IMR-90 (cell line): ENCODE measurements at regions not wholly inside any gene's neighbourhood (a gene's known extent, or its start where the extent isn't known, plus 50 kb on each side); places are given as distances from the start of the nearest gene placed in this dataset.

Experiments
- ATAC-seq: fragments of 200-7000 bp; cut with Tn5 transposase; 2 replicates; pipeline ENCODE4 v1.9.1; 2020; ENCODE audit warnings: low read depth, mild to moderate bottlenecking, moderate library complexity
- BruUV-seq: library from RNA; stranded (reverse); fragments of 400-500 nt; replicated peaks from 2 replicates; lab custom pipeline; 2021; lab: Mats Ljungman, UMichigan
- CTCF ChIA-PET: fragments of 300-600 bp; formaldehyde crosslinking; extraction: SDS; loops from one replicate; lab custom pipeline; 2021; ENCODE audit warnings: antibody characterized with exemption; lab: Yijun Ruan, JAX
- POLR2A ChIA-PET: fragments of 300-600 bp; sonication (Branson Sonifier 250); formaldehyde crosslinking; loops from one replicate; lab custom pipeline; 2022; ENCODE audit warnings: antibody characterized with exemption; ENCODE audit not compliant: unreplicated experiment; lab: Charles Lee
- DNase-seq: peaks from one replicate; pipeline ENCODE4 v3.0.0; 2013
- H2AFZ ChIP-seq: replicated peaks from 2 replicates; pipeline ENCODE3; 2013; ENCODE audit warnings: low read length, mild to moderate bottlenecking; ENCODE audit not compliant: poor library complexity
- H2AK5ac ChIP-seq: 2 replicates; pipeline ENCODE4 v1.6.1; 2013; ENCODE audit warnings: low read depth, low read length, inconsistent platforms
- H2AK9ac ChIP-seq: replicated peaks from 2 replicates; pipeline ENCODE3; 2013; ENCODE audit warnings: mild to moderate bottlenecking, low read depth, low read length, moderate library complexity; ENCODE audit not compliant: poor library complexity
- H2BK120ac ChIP-seq: 2 replicates; pipeline ENCODE4 v1.6.1; 2013; ENCODE audit warnings: low read depth, low read length, inconsistent platforms
- H2BK15ac ChIP-seq: 3 replicates; pipeline ENCODE4 v1.6.1; 2013; ENCODE audit warnings: low read depth, low read length, inconsistent platforms
- H2BK20ac ChIP-seq: 2 replicates; pipeline ENCODE4 v1.6.1; 2013; ENCODE audit warnings: low read depth, mild to moderate bottlenecking, inconsistent platforms, low read length, moderate library complexity
- H2BK5ac ChIP-seq: 2 replicates; pipeline ENCODE4 v1.6.1; 2013; ENCODE audit warnings: mild to moderate bottlenecking, low read depth, low read length, inconsistent platforms; ENCODE audit not compliant: poor library complexity, severe bottlenecking
- H3K14ac ChIP-seq: replicated peaks from 2 replicates; pipeline ENCODE4 v1.6.1; 2013; ENCODE audit warnings: low read depth, low read length, inconsistent platforms
- H3K18ac ChIP-seq: 2 replicates; pipeline ENCODE4 v1.6.1; 2013; ENCODE audit warnings: low read depth, low read length, control low read depth
- H3K23ac ChIP-seq: 2 replicates; pipeline ENCODE4 v1.6.1; 2013; ENCODE audit warnings: low read depth, low read length, inconsistent platforms
- H3K27ac ChIP-seq: 2 replicates; pipeline ENCODE4 v1.5.1; 2013; ENCODE audit warnings: mild to moderate bottlenecking, control low read depth, low read length; ENCODE audit not compliant: insufficient read depth
- H3K27me3 ChIP-seq: 2 replicates; pipeline ENCODE4 v1.6.1; 2013; ENCODE audit warnings: low read length; ENCODE audit not compliant: control insufficient read depth, insufficient read depth
- H3K36me3 ChIP-seq: 2 replicates; pipeline ENCODE4 v1.6.1; 2013; ENCODE audit warnings: low read length, mixed read lengths; ENCODE audit not compliant: control insufficient read depth, insufficient read depth
- H3K4ac ChIP-seq: 2 replicates; pipeline ENCODE4 v1.6.1; 2013; ENCODE audit warnings: low read depth, low read length, inconsistent platforms
- H3K4me1 ChIP-seq: 2 replicates; pipeline ENCODE4 v1.6.1; 2013; ENCODE audit warnings: low read length, mixed read lengths; ENCODE audit not compliant: control insufficient read depth, insufficient read depth
- H3K4me2 ChIP-seq: 2 replicates; pipeline ENCODE4 v1.6.1; 2013; ENCODE audit warnings: low read depth, mild to moderate bottlenecking, control low read depth, low read length, moderate library complexity
- H3K4me3 ChIP-seq: 2 replicates; pipeline ENCODE4 v1.5.1; 2013; ENCODE audit warnings: low read depth, mild to moderate bottlenecking, control low read depth, low read length, moderate library complexity; ENCODE audit not compliant: insufficient read depth
- H3K56ac ChIP-seq: 2 replicates; pipeline ENCODE4 v1.6.1; 2013; ENCODE audit warnings: low read length, inconsistent platforms; ENCODE audit not compliant: insufficient read depth; ENCODE audit errors: extremely low read depth
- H3K79me1 ChIP-seq, 2 experiments: 2 replicates each; pipeline ENCODE4 v1.6.1; 2013; ENCODE audit warnings: low read length in 2 of 2, inconsistent platforms in 1 of 2, low read depth in 1 of 2
- H3K9ac ChIP-seq: 2 replicates; pipeline ENCODE4 v1.6.1; 2013; ENCODE audit warnings: low read depth, low read length, control low read depth
- H3K9me1 ChIP-seq: 2 replicates; pipeline ENCODE4 v1.6.1; 2013; ENCODE audit warnings: low read length, inconsistent platforms; ENCODE audit not compliant: insufficient read depth
- H3K9me3 ChIP-seq: 2 replicates; pipeline ENCODE4 v1.6.1; 2013; ENCODE audit warnings: low read length; ENCODE audit not compliant: control insufficient read depth, insufficient read depth
- H4K20me1 ChIP-seq: 2 replicates; pipeline ENCODE4 v1.6.1; 2013; ENCODE audit warnings: low read length, inconsistent platforms; ENCODE audit not compliant: insufficient read depth
- H4K5ac ChIP-seq: 2 replicates; pipeline ENCODE4 v1.6.1; 2013; ENCODE audit warnings: mild to moderate bottlenecking, low read depth, low read length, control low read depth
- H4K8ac ChIP-seq, 2 experiments: 2 replicates each; pipeline ENCODE4 v1.6.1; 2013; ENCODE audit warnings: low read depth in 2 of 2, low read length in 2 of 2, control low read depth in 1 of 2, inconsistent platforms in 1 of 2
- H4K91ac ChIP-seq: 2 replicates; pipeline ENCODE4 v1.6.1; 2013; ENCODE audit warnings: low read depth, low read length, inconsistent platforms; ENCODE audit not compliant: insufficient read depth
- BHLHE40 ChIP-seq: fragments of 150-350 bp; IDR thresholded peaks from 2 replicates; pipeline ENCODE4 v1.6.1; 2016; ENCODE audit warnings: mild to moderate bottlenecking, low read depth, low read length
- CEBPB ChIP-seq: IDR thresholded peaks from 2 replicates; pipeline ENCODE4 v1.6.1; 2012; ENCODE audit warnings: low read depth, low read length, improper control_type of control experiment
- CHD1 ChIP-seq: IDR thresholded peaks from 2 replicates; pipeline ENCODE4 v1.6.1; 2012; ENCODE audit warnings: low read depth, low read length, improper control_type of control experiment
- FOS ChIP-seq: fragments of 150-350 bp; IDR thresholded peaks from 2 replicates; pipeline ENCODE4 v1.6.1; 2016; ENCODE audit warnings: low read depth, low read length
- MAFK ChIP-seq: IDR thresholded peaks from 2 replicates; pipeline ENCODE4 v1.6.1; 2012; ENCODE audit warnings: low read depth, low read length, improper control_type of control experiment
- MAZ ChIP-seq: IDR thresholded peaks from 2 replicates; pipeline ENCODE4 v1.6.1; 2012; ENCODE audit warnings: low read depth, mild to moderate bottlenecking, low read length, improper control_type of control experiment, moderate library complexity, borderline replicate concordance
- MXI1 ChIP-seq: IDR thresholded peaks from 2 replicates; pipeline ENCODE4 v1.6.1; 2012; ENCODE audit warnings: low read depth, mild to moderate bottlenecking, low read length, moderate library complexity, borderline replicate concordance
- NFE2L2 ChIP-seq: fragments of 150-350 bp; IDR thresholded peaks from 2 replicates; pipeline ENCODE4 v1.6.1; 2016; ENCODE audit warnings: low read depth, mild to moderate bottlenecking, low read length
- POLR2A ChIP-seq: IDR thresholded peaks from 2 replicates; pipeline ENCODE4 v1.6.1; 2012; ENCODE audit warnings: mild to moderate bottlenecking, low read depth, low read length
- RAD21 ChIP-seq: IDR thresholded peaks from 2 replicates; pipeline ENCODE4 v1.6.1; 2012; ENCODE audit warnings: low read length, improper control_type of control experiment
- RCOR1 ChIP-seq: IDR thresholded peaks from 2 replicates; pipeline ENCODE4 v1.6.1; 2012; ENCODE audit warnings: mild to moderate bottlenecking, low read length, improper control_type of control experiment; ENCODE audit not compliant: insufficient replicate concordance
- RFX5 ChIP-seq: IDR thresholded peaks from 2 replicates; pipeline ENCODE4 v1.8.0; 2012; ENCODE audit warnings: low read depth, mild to moderate bottlenecking, low read length, moderate library complexity
- SMC3 ChIP-seq: fragments of 150-350 bp; IDR thresholded peaks from 2 replicates; pipeline ENCODE4 v1.6.1; 2016; ENCODE audit warnings: low read depth, mild to moderate bottlenecking, antibody characterized with exemption, low read length, moderate library complexity
- WGBS, 2 experiments: methylation state at CpG; one replicate each; pipeline versions ENCODE4 v1.1.5 to v1.1.7; 2013; ENCODE audit warnings: missing lambda C conversion rate in 2 of 2; ENCODE audit not compliant: insufficient read length in 1 of 2; ENCODE audit errors: extremely low coverage in 2 of 2; 5-methylcytosine and 5-hydroxymethylcytosine counted together
- dilution Hi-C: fragments of 300-500 bp; cut with HindIII; formaldehyde crosslinking; loops from one replicate; pipeline ENCODE4 v1.14.3; 2018; ENCODE audit warnings: low sequenced_read_pairs; ENCODE audit not compliant: unreplicated experiment
- in situ Hi-C: fragments of 300-500 bp; cut with MboI; formaldehyde crosslinking; loops from 3 replicates; pipeline ENCODE4 v1.14.3; 2019; ENCODE audit warnings: low sequenced_read_pairs, inconsistent platforms, mixed read lengths
- intact Hi-C: fragments of 100-400 bp; cut with micrococcal nuclease; formaldehyde crosslinking; loops from 2 replicates; pipeline ENCODE4 v1.10.0; 2022
- TF ChIP-seq, protein P1 (sequence below): fragments of 150-350 bp; IDR thresholded peaks from 2 replicates; pipeline ENCODE4 v1.6.1; 2016; ENCODE audit warnings: low read depth, mild to moderate bottlenecking, low read length, moderate library complexity, borderline replicate concordance
- TF ChIP-seq, protein P2 (sequence below): conservative IDR thresholded peaks from 2 replicates; pipeline ENCODE4 v1.5.1; 2012; ENCODE audit warnings: mild to moderate bottlenecking, low read depth, low read length, improper control_type of control experiment
- TF ChIP-seq, protein P3 (sequence below): fragments of 150-350 bp; IDR thresholded peaks from 2 replicates; pipeline ENCODE4 v1.6.1; 2017; ENCODE audit warnings: mild to moderate bottlenecking, antibody characterized with exemption, low read length, low read depth

DNA sequence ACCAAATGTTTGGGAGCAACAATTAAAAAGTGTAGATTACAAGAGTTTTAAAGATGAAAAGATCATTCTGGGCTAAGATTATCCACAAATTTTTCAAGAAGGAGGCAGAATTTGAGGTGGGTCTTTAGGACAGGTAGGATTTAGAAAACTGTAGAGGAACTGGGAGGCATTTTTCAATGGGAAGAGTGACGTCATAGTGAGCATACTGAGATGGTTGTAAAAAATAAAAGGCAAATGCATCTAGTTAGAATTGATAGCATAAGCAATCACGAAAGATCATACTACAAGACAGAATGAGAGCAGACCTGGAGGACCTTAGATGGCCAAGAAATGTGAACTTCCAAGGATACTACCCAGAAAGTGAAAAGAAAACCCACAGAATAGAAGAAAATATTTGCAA, 131.6 kb upstream of the G2E3 start:
- Histone ChIP-seq H3K4me2 (no peak overlapping the region), H2BK5ac (no peak overlapping the region), H3K18ac (no peak overlapping the region), H4K5ac (no peak overlapping the region), H3K9me3 (no peaks in the 10 kb centered on the region), H4K91ac (no peak overlapping the region), H3K23ac (no peak overlapping the region), H2AK9ac (no peak overlapping the region), H4K20me1 (no peaks in the 10 kb centered on the region), H3K4ac (no peak overlapping the region), H3K9ac (no peak overlapping the region), H3K79me1 (no peaks in the 10 kb centered on the region), H3K9me1 (no peaks in the 10 kb centered on the region), H2AK5ac (no peak overlapping the region), H2BK120ac (no peak overlapping the region), H3K14ac (no peak overlapping the region), H3K27me3 (no peaks in the 10 kb centered on the region), H3K36me3 (no peaks in the 10 kb centered on the region), H2BK20ac (no peak overlapping the region), H2BK15ac (no peak overlapping the region), H2AFZ (no peak overlapping the region), H3K27ac (no peak overlapping the region), H4K8ac (no peak overlapping the region), H3K56ac (no peak overlapping the region), H3K4me3 (no peak overlapping the region), H3K4me1 (no peaks in the 10 kb centered on the region)
- DNase-seq (no peak), ATAC-seq (no peak)
- no CpG with 5 or more reads among the region's 2 CpGs for WGBS, 2 experiments
- TF ChIP-seq POLR2A (no peak), NFE2L2 (no peak), SMC3 (no peak), MAZ (no peak), CEBPB (no peak), RFX5 (no peak), RAD21 (no peak), MXI1 (no peak), RCOR1 (no peak), MAFK (no peak), CHD1 (no peak), BHLHE40 (no peak), FOS (no peak)
- TF ChIP-seq, protein P1, sequence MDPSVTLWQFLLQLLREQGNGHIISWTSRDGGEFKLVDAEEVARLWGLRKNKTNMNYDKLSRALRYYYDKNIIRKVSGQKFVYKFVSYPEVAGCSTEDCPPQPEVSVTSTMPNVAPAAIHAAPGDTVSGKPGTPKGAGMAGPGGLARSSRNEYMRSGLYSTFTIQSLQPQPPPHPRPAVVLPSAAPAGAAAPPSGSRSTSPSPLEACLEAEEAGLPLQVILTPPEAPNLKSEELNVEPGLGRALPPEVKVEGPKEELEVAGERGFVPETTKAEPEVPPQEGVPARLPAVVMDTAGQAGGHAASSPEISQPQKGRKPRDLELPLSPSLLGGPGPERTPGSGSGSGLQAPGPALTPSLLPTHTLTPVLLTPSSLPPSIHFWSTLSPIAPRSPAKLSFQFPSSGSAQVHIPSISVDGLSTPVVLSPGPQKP, result no peak
- TF ChIP-seq, protein P2, sequence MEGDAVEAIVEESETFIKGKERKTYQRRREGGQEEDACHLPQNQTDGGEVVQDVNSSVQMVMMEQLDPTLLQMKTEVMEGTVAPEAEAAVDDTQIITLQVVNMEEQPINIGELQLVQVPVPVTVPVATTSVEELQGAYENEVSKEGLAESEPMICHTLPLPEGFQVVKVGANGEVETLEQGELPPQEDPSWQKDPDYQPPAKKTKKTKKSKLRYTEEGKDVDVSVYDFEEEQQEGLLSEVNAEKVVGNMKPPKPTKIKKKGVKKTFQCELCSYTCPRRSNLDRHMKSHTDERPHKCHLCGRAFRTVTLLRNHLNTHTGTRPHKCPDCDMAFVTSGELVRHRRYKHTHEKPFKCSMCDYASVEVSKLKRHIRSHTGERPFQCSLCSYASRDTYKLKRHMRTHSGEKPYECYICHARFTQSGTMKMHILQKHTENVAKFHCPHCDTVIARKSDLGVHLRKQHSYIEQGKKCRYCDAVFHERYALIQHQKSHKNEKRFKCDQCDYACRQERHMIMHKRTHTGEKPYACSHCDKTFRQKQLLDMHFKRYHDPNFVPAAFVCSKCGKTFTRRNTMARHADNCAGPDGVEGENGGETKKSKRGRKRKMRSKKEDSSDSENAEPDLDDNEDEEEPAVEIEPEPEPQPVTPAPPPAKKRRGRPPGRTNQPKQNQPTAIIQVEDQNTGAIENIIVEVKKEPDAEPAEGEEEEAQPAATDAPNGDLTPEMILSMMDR, result no peak
- TF ChIP-seq, protein P3, sequence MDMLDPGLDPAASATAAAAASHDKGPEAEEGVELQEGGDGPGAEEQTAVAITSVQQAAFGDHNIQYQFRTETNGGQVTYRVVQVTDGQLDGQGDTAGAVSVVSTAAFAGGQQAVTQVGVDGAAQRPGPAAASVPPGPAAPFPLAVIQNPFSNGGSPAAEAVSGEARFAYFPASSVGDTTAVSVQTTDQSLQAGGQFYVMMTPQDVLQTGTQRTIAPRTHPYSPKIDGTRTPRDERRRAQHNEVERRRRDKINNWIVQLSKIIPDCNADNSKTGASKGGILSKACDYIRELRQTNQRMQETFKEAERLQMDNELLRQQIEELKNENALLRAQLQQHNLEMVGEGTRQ, result no peak
- POLR2A ChIA-PET, result no interaction called here
- BruUV-seq, result no TSS peak
- dilution Hi-C loops (no loop called here), intact Hi-C loops (no loop called here), in situ Hi-C loops (no loop called here)
- CTCF ChIA-PET, result no interaction called here
